ENCODE measurements at regions not wholly inside any gene's neighbourhood (a gene's known extent, or its start where the extent isn't known, plus 50 kb on each side); places are given as distances from the start of the nearest gene placed in this dataset.

DNA sequence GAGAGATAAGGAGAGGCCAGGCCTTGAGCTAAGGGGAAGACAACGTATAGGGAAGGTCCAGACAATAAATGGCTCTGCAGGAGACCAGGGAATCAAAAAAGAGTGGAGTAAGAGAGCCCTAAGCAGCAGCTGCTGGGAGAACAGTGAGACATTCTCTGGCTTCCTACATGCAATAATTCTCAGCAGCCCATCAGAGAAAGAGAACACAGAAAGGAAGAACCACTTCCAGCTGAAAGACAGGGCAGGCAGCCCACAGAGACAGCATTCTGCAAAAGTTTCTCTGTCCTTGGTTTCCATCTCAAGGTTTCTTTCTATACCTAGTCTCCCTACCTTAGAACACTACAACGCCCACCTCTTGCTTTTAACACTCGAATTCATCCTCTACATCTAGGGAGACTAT lies 189.9 kb downstream of the DEPDC1B start:
- 65 to 72% (median 68%) methylated on average over 3 of the region's 3 CpGs for WGBS, 5 donors

DNA sequence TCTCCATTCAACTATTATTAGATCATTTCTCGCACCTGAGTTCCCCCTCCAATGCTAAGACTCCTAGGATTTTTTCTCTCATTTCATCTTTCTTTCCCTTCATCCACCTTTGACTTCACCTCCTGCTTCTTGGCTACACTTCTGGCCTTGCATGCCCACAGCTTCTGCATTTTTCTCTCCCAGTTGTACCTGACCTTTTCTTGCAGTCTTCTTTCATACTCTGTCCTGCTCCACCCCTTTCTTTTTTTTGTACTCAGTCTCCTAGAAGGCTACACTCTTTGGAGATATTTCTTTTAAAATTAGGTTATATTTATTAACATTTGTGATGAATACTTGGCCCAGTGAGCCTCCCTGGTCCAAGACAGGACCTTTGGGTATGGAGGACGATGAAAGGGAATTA lies 190.4 kb downstream of the DEPDC1B start:
- intact Hi-C loops (cut with DNase I; ENCODE audit: low total_unique reads): no loop called here
- no peak overlapping the region for H3K4me3 ChIP-seq
- WGBS, 5 donors: 89 to 98% (median 95%) methylated on average over 2 of the region's 2 CpGs
- H3K27ac ChIP-seq: peak overlapping the region in 1 of 5 donors; percentile 10
- H3K36me3 ChIP-seq: no peaks in the 10 kb centered on the region
- peaks cover 0 to 10% (median 0%) of the 10 kb centered on the region in 4 donors for H3K4me1 ChIP-seq
- no peaks in the 10 kb centered on the region for H3K27me3 ChIP-seq
- TF ChIP-seq EP300 (IDR thresholded peaks at IDR 0.05) (no peak), POLR2A (IDR thresholded peaks at IDR 0.05) (no peak), POLR2AphosphoS5 (IDR thresholded peaks at IDR 0.05) (no peak)
- TF ChIP-seq, protein P1, sequence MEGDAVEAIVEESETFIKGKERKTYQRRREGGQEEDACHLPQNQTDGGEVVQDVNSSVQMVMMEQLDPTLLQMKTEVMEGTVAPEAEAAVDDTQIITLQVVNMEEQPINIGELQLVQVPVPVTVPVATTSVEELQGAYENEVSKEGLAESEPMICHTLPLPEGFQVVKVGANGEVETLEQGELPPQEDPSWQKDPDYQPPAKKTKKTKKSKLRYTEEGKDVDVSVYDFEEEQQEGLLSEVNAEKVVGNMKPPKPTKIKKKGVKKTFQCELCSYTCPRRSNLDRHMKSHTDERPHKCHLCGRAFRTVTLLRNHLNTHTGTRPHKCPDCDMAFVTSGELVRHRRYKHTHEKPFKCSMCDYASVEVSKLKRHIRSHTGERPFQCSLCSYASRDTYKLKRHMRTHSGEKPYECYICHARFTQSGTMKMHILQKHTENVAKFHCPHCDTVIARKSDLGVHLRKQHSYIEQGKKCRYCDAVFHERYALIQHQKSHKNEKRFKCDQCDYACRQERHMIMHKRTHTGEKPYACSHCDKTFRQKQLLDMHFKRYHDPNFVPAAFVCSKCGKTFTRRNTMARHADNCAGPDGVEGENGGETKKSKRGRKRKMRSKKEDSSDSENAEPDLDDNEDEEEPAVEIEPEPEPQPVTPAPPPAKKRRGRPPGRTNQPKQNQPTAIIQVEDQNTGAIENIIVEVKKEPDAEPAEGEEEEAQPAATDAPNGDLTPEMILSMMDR (IDR thresholded peaks at IDR 0.05): no peak
- DNase-seq: no peak
- no peaks in the 10 kb centered on the region for H3K9me3 ChIP-seq

More for the DNA sequence above, 189.9 kb downstream of the DEPDC1B start:
- Histone ChIP-seq H3K9me3 (no peaks in the 10 kb centered on the region), H3K27me3 (no peaks in the 10 kb centered on the region), H3K36me3 (no peaks in the 10 kb centered on the region), H3K27ac (peak overlapping the region in 1 of 5 donors; percentile 10), H3K4me3 (no peak overlapping the region), H3K4me1 (peaks cover 0 to 10% (median 0%) of the 10 kb centered on the region in 4 donors)
- no peak for DNase-seq
- intact Hi-C loops (cut with DNase I; ENCODE audit: low total_unique reads): no loop called here
- TF ChIP-seq POLR2AphosphoS5 (IDR thresholded peaks at IDR 0.05) (no peak), EP300 (IDR thresholded peaks at IDR 0.05) (no peak), POLR2A (IDR thresholded peaks at IDR 0.05) (no peak)
- TF ChIP-seq, protein P1 (IDR thresholded peaks at IDR 0.05): no peak

DNA sequence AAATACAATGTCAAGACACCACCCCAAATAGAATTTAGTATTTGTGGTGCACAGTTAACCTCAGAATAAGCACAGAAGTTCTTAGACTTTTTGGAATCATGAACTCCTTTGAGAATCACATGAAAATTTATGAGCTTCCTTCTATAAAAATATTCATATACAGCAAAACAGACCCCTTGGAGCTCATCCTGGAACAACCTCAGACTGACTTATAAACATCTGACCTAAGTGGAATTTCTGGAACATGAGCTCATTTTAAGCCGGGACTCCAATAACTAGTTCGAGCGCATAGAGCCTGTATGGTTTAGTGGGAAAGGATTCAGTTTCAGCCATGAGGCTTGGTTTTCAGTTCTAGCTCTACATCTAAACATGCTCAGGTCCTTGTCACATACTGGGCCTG lies 192.3 kb downstream of the DEPDC1B start:
- Histone ChIP-seq H3K27ac (peak overlapping the region in 2 of 5 donors; percentile 16 to 62), H3K36me3 (no peaks in the 10 kb centered on the region), H3K4me1 (peaks cover 0 to 16% (median 0%) of the 10 kb centered on the region in 4 donors), H3K4me3 (no peak overlapping the region), H3K9me3 (no peaks in the 10 kb centered on the region), H3K27me3 (no peaks in the 10 kb centered on the region)
- DNase-seq: peak in 1 of 2 donors; percentile 34
- TF ChIP-seq, protein P1 (IDR thresholded peaks at IDR 0.05): no peak
- TF ChIP-seq POLR2AphosphoS5 (IDR thresholded peaks at IDR 0.05) (no peak), POLR2A (IDR thresholded peaks at IDR 0.05) (no peak), EP300 (IDR thresholded peaks at IDR 0.05) (no peak)
- intact Hi-C loops (cut with DNase I; ENCODE audit: low total_unique reads): no loop called here
- 61 to 92% (median 85%) methylated on average over 3 of the region's 3 CpGs for WGBS, 5 donors

DNA sequence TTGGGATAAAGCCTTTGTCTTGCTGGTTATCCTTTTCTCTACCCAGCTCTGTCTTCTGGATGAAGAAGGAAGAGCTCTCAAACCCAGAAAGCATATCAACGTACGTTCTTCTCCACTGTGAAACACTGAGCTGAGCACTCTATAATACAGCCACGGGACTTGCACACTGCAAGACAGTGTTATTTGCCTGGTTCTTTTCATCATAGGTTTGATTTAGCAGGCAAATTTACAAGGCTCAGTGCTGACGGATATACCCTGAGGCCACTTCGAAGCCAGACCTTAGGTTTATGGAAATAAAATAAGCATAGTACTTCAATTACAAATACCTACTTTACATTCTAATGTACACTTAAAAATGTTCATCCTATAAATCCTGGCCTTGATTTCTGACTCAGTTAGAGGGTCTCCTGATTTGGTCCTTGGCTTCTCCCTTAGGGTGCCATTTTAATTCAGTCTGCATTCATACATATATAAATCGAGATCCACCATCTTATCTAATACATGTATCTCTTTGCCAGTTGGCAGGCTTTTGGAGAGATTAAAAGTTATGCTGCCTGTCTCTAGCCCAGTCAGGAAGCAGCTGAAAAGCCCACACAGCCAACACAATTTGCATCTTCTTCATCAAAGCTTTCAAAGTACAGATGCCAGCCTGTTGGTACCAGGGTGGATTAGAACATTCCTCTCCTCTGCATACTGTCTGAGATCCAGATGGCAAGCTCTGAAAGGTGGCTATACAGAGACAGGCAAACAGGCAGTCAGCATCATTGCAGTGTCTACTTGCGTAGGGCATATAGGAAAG lies 194.4 kb downstream of the DEPDC1B start:
- peak overlapping the region in 1 of 5 donors; percentile 59 for H3K27ac ChIP-seq
- H3K9me3 ChIP-seq: no peaks in the 10 kb centered on the region
- no peak overlapping the region for H3K4me3 ChIP-seq
- H3K4me1 ChIP-seq: peaks cover 0 to 16% (median 0%) of the 10 kb centered on the region in 4 donors
- intact Hi-C loops (cut with DNase I; ENCODE audit: low total_unique reads): no loop called here
- H3K36me3 ChIP-seq: no peaks in the 10 kb centered on the region
- no peaks in the 10 kb centered on the region for H3K27me3 ChIP-seq
- TF ChIP-seq POLR2AphosphoS5 (IDR thresholded peaks at IDR 0.05) (no peak), EP300 (IDR thresholded peaks at IDR 0.05) (no peak)
- WGBS, 5 donors: 80 to 91% (median 88%) methylated on average over 7 of the region's 7 CpGs
- DNase-seq: no peak

DNA sequence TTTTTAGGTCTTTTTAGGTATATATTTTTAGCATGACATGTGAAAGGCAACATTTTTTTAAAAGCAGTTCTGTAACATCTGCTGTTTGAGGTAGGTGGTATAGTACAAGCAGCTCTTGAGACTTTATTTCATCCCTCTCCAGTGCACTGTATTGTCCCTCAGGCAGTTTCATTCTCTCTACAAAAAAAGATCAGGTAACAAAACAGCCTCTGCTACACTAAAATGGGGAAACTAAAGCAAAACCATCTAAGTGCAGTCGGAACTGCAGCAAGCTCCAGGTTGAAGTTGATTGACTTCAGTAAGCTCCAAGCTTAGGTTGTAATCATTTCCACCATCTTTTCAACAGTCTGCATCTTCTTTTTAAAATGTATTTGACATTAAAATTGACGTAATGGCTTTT lies 195.6 kb downstream of the DEPDC1B start:
- no peaks in the 10 kb centered on the region for H3K9me3 ChIP-seq
- no peak overlapping the region for H3K27ac ChIP-seq
- 82 to 93% (median 88%) methylated on average over 2 of the region's 2 CpGs for WGBS, 5 donors

More for the DNA sequence above, 195.6 kb downstream of the DEPDC1B start:
- H3K4me3 ChIP-seq: no peak overlapping the region
- DNase-seq: no peak
- H3K4me1 ChIP-seq: peaks cover 0 to 6% (median 0%) of the 10 kb centered on the region in 4 donors
- no peaks in the 10 kb centered on the region for H3K36me3 ChIP-seq
- intact Hi-C loops (cut with DNase I; ENCODE audit: low total_unique reads): no loop called here
- no peak for TF ChIP-seq POLR2A (IDR thresholded peaks at IDR 0.05)
- TF ChIP-seq, protein P1 (IDR thresholded peaks at IDR 0.05): no peak
- no peak for TF ChIP-seq POLR2AphosphoS5 (IDR thresholded peaks at IDR 0.05)
- no peak for TF ChIP-seq EP300 (IDR thresholded peaks at IDR 0.05)
- no peaks in the 10 kb centered on the region for H3K27me3 ChIP-seq
